CD14-positive monocyte (primary cell): ENCODE measurements at regions not wholly inside any gene's neighbourhood (a gene's known extent, or its start where the extent isn't known, plus 50 kb on each side); places are given as distances from the start of the nearest gene placed in this dataset.

Experiments used
- DNase-seq, 3 donors: peaks; one replicate each; pipeline ENCODE4 v3.0.0-alpha.2; 2011 to 2022
- H2AFZ ChIP-seq: 2 replicates; pipeline ENCODE4 v1.6.0; 2012; ENCODE audit warnings: mild to moderate bottlenecking, low read depth, low read length, inconsistent platforms; ENCODE audit not compliant: insufficient read depth, poor library complexity, severe bottlenecking
- H3K27ac ChIP-seq, 2 donors: 1 replicate in 1 of 2; 2 replicates in 1 of 2; pipeline ENCODE4 v1.5.1; 2012 to 2013; ENCODE audit warnings: low read length in 2 of 2, control low read depth in 1 of 2, inconsistent platforms in 1 of 2, low read depth in 1 of 2, mild to moderate bottlenecking in 1 of 2
- H3K27me3 ChIP-seq, 2 donors: one replicate each; pipeline versions ENCODE4 v1.6.0 to v1.6.1; 2011 to 2013; ENCODE audit warnings: low read length in 2 of 2; ENCODE audit not compliant: control insufficient read depth in 2 of 2, insufficient read depth in 2 of 2
- H3K36me3 ChIP-seq, 2 donors: replicated peaks in 1 of 2; 1 replicate in 1 of 2; 2 replicates in 1 of 2; pipeline versions ENCODE4 v1.5.1 to v1.6.1; 2012 to 2013; ENCODE audit warnings: low read length in 2 of 2, control low read depth in 1 of 2, inconsistent platforms in 1 of 2, mild to moderate bottlenecking in 1 of 2; ENCODE audit not compliant: insufficient read depth in 2 of 2, control insufficient read depth in 1 of 2
- H3K4me1 ChIP-seq, 2 donors: 1 replicate in 1 of 2; 2 replicates in 1 of 2; pipeline versions ENCODE4 v1.5.1 to v1.6.1; 2012 to 2013; ENCODE audit warnings: low read length in 2 of 2, control low read depth in 1 of 2, inconsistent platforms in 1 of 2, mild to moderate bottlenecking in 1 of 2, moderate library complexity in 1 of 2; ENCODE audit not compliant: insufficient read depth in 2 of 2, control insufficient read depth in 1 of 2
- H3K4me2 ChIP-seq: replicated peaks from 2 replicates; pipeline ENCODE3; 2012; ENCODE audit warnings: low read length, moderate library complexity, mild to moderate bottlenecking; ENCODE audit not compliant: poor library complexity, severe bottlenecking; ENCODE audit errors: extremely low read depth
- H3K4me3 ChIP-seq, 3 experiments: fragments of 200-600 bp in 1 of 3; sonication (generic) in 1 of 3; replicated peaks in 1 of 3; 1 replicate in 2 of 3; 2 replicates in 1 of 3; pipeline ENCODE4 v1.5.1; 2011 to 2013; ENCODE audit warnings: low read length in 3 of 3, mild to moderate bottlenecking in 3 of 3, control low read depth in 2 of 3, low read depth in 2 of 3, inconsistent platforms in 1 of 3, moderate library complexity in 1 of 3
- H3K79me2 ChIP-seq: 2 replicates; pipeline ENCODE4 v1.6.0; 2012; ENCODE audit warnings: mild to moderate bottlenecking, control low read depth, inconsistent platforms, low read length, moderate library complexity; ENCODE audit not compliant: insufficient read depth
- H3K9ac ChIP-seq: 2 replicates; pipeline ENCODE4 v1.6.0; 2017; ENCODE audit warnings: low read length, mild to moderate bottlenecking; ENCODE audit not compliant: insufficient read depth, poor library complexity, severe bottlenecking
- H3K9me3 ChIP-seq, 2 donors: replicated peaks in 1 of 2; 1 replicate in 1 of 2; 2 replicates in 1 of 2; pipeline versions ENCODE4 v1.5.1 to v1.6.1; 2012 to 2013; ENCODE audit warnings: low read length in 2 of 2, control low read depth in 1 of 2; ENCODE audit not compliant: control insufficient read depth in 1 of 2, insufficient read depth in 1 of 2
- H4K20me1 ChIP-seq: 2 replicates; pipeline ENCODE4 v1.6.0; 2012; ENCODE audit warnings: mild to moderate bottlenecking, low read length, control low read depth, moderate library complexity; ENCODE audit not compliant: insufficient read depth
- H3K27ac Mint-ChIP-seq, 7 donors: one replicate each; pipeline ENCODE4 v1.8.0; 2020; ENCODE audit warnings: mild to moderate bottlenecking in 7 of 7, mixed read lengths in 7 of 7, moderate library complexity in 6 of 7, inconsistent platforms in 2 of 7
- H3K27me3 Mint-ChIP-seq, 3 donors: one replicate each; pipeline ENCODE4 v1.8.0; 2021 to 2022; ENCODE audit warnings: low read depth in 3 of 3, mild to moderate bottlenecking in 3 of 3, mixed read lengths in 3 of 3, moderate library complexity in 3 of 3, inconsistent platforms in 1 of 3
- H3K36me3 Mint-ChIP-seq, 2 donors: one replicate each; pipeline ENCODE4 v1.8.0; 2020; ENCODE audit warnings: mixed read lengths in 2 of 2, inconsistent platforms in 1 of 2, mild to moderate bottlenecking in 1 of 2
- H3K4me1 Mint-ChIP-seq: one replicate; pipeline ENCODE4 v1.8.0; 2020; ENCODE audit warnings: mild to moderate bottlenecking, mixed read lengths
- H3K4me3 Mint-ChIP-seq, 2 donors: one replicate each; pipeline ENCODE4 v1.8.0; 2020; ENCODE audit warnings: mild to moderate bottlenecking in 2 of 2, mixed read lengths in 2 of 2, moderate library complexity in 1 of 2
- H3K9me3 Mint-ChIP-seq, 7 donors: one replicate each; pipeline ENCODE4 v1.8.0; 2020 to 2022; ENCODE audit warnings: mixed read lengths in 7 of 7, mild to moderate bottlenecking in 6 of 7, moderate library complexity in 6 of 7, inconsistent platforms in 2 of 7
- WGBS: methylation state at CpG from one replicate; pipeline ENCODE4 v1.1.5; 2013; ENCODE audit warnings: missing lambda C conversion rate; ENCODE audit not compliant: insufficient coverage; 5-methylcytosine and 5-hydroxymethylcytosine counted together
- intact Hi-C, 2 donors: fragments of 100-400 bp; cut with micrococcal nuclease; formaldehyde crosslinking; loops; one replicate each; pipeline versions ENCODE4 v1.15.0 to v1.15.1; 2023
- TF ChIP-seq, protein P1 (sequence below): fragments of 200-600 bp; IDR thresholded peaks from one replicate; pipeline ENCODE4 v1.8.0; 2022; ENCODE audit warnings: antibody characterized with exemption, mild to moderate bottlenecking

GRCh38 chr16:48103591-48103990 lies 52.2 kb downstream of the ABCC12 start:
- Histone ChIP-seq H3K4me3 (no peak overlapping the region), H3K4me1 (no peaks in the 10 kb centered on the region), H3K27me3 (no peaks in the 10 kb centered on the region), H3K9me3 (no peaks in the 10 kb centered on the region), H4K20me1 (no peaks in the 10 kb centered on the region), H3K36me3 (no peaks in the 10 kb centered on the region), H2AFZ (no peak overlapping the region), H3K79me2 (no peaks in the 10 kb centered on the region), H3K9ac (no peak overlapping the region), H3K27ac (no peak overlapping the region), H3K4me2 (no peak overlapping the region)
- WGBS = 94% methylated on average over 4 of the region's 6 CpGs
- TF ChIP-seq, protein P1, sequence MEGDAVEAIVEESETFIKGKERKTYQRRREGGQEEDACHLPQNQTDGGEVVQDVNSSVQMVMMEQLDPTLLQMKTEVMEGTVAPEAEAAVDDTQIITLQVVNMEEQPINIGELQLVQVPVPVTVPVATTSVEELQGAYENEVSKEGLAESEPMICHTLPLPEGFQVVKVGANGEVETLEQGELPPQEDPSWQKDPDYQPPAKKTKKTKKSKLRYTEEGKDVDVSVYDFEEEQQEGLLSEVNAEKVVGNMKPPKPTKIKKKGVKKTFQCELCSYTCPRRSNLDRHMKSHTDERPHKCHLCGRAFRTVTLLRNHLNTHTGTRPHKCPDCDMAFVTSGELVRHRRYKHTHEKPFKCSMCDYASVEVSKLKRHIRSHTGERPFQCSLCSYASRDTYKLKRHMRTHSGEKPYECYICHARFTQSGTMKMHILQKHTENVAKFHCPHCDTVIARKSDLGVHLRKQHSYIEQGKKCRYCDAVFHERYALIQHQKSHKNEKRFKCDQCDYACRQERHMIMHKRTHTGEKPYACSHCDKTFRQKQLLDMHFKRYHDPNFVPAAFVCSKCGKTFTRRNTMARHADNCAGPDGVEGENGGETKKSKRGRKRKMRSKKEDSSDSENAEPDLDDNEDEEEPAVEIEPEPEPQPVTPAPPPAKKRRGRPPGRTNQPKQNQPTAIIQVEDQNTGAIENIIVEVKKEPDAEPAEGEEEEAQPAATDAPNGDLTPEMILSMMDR = no peak
- DNase-seq = no peak
- no peak overlapping the region for H3K27ac Mint-ChIP-seq
- H3K27me3 Mint-ChIP-seq = peaks cover 1 to 12% (median 6%) of the 10 kb centered on the region in 3 donors
- intact Hi-C loops = no loop called here
- H3K4me3 Mint-ChIP-seq = no peak overlapping the region
- no peaks in the 10 kb centered on the region for H3K4me1 Mint-ChIP-seq
- H3K36me3 Mint-ChIP-seq = no peaks in the 10 kb centered on the region
- peaks cover 0 to 4% (median 0%) of the 10 kb centered on the region in 7 donors for H3K9me3 Mint-ChIP-seq

GRCh38 chr16:48102083-48103008 lies 53.4 kb downstream of the ABCC12 start:
- Mint-ChIP-seq H3K27me3 (peaks cover 5 to 11% (median 8%) of the 10 kb centered on the region in 3 donors), H3K9me3 (peaks cover 0 to 4% (median 0%) of the 10 kb centered on the region in 7 donors)
- H3K9ac ChIP-seq = no peak overlapping the region

More at GRCh38 chr16:48102083-48103008, 53.4 kb downstream of the ABCC12 start:
- Mint-ChIP-seq H3K4me3 (no peak overlapping the region), H3K4me1 (no peaks in the 10 kb centered on the region), H3K36me3 (no peaks in the 10 kb centered on the region), H3K27ac (peak overlapping the region in 1 of 7 donors; percentile 2)
- Histone ChIP-seq H3K27ac (no peak overlapping the region), H3K4me1 (no peaks in the 10 kb centered on the region), H3K4me2 (no peak overlapping the region), H4K20me1 (no peaks in the 10 kb centered on the region), H3K27me3 (no peaks in the 10 kb centered on the region), H3K9me3 (no peaks in the 10 kb centered on the region), H3K79me2 (no peaks in the 10 kb centered on the region), H3K4me3 (no peak overlapping the region), H2AFZ (no peak overlapping the region), H3K36me3 (no peaks in the 10 kb centered on the region)
- no peak for DNase-seq
- intact Hi-C loops = no loop called here
- TF ChIP-seq, protein P1 = no peak
- WGBS = 87% methylated on average over 15 of the region's 15 CpGs
